Tibial artery (tissue), 4 donors: ENCODE measurements at regions not wholly inside any gene's neighbourhood (a gene's known extent, or its start where the extent isn't known, plus 50 kb on each side); places are given as distances from the start of the nearest gene placed in this dataset.

Experiments used
- DNase-seq, 2 donors: peaks; one replicate each; pipeline ENCODE4 v3.0.0-alpha.2; 2019
- H3K27ac ChIP-seq, 2 donors: fragments of 200-600 bp; sonication (generic) in 1 of 2; 1 replicate in 1 of 2; 2 replicates in 1 of 2; pipeline ENCODE4 v1.5.1; 2018 to 2019; ENCODE audit warnings: mild to moderate bottlenecking in 1 of 2
- H3K27me3 ChIP-seq, 2 donors: fragments of 200-600 bp; sonication (generic) in 1 of 2; one replicate each; pipeline versions ENCODE4 v1.5.1 to v1.6.0; 2016 to 2019
- H3K36me3 ChIP-seq, 3 donors: fragments of 200-600 bp; sonication (generic) in 2 of 3; one replicate each; pipeline ENCODE4 v1.5.1; 2016 to 2019; ENCODE audit warnings: mild to moderate bottlenecking in 2 of 3
- H3K4me1 ChIP-seq, 4 donors: fragments of 200-600 bp; sonication (generic) in 2 of 4; 1 replicate in 3 of 4; 2 replicates in 1 of 4; pipeline ENCODE4 v1.5.1; 2016 to 2019
- H3K4me3 ChIP-seq, 2 donors: fragments of 200-600 bp; sonication (generic) in 1 of 2; 1 replicate in 1 of 2; 2 replicates in 1 of 2; pipeline ENCODE4 v1.5.1; 2018 to 2019; ENCODE audit warnings: mild to moderate bottlenecking in 2 of 2
- H3K9me3 ChIP-seq, 3 donors: fragments of 200-600 bp; sonication (generic) in 1 of 3; one replicate each; pipeline ENCODE4 v1.5.1; 2016 to 2019
- CTCF ChIP-seq, 2 experiments: fragments of 200-600 bp in 1 of 2; fragments of 450-650 bp in 1 of 2; IDR thresholded peaks; one replicate each; pipeline ENCODE4 v1.5.1; 2017 to 2019; ENCODE audit warnings: antibody characterized with exemption in 2 of 2, mild to moderate bottlenecking in 1 of 2, moderate library complexity in 1 of 2
- intact Hi-C: fragments of 100-400 bp; cut with DNase I; formaldehyde crosslinking; loops from one replicate; pipeline ENCODE4 v1.15.0; 2023; ENCODE audit warnings: low total_unique reads

- intact Hi-C loops, result no loop called here
- Histone ChIP-seq H3K27me3 (no peaks in the 10 kb centered on the region), H3K36me3 (no peaks in the 10 kb centered on the region), H3K4me3 (no peak overlapping the region), H3K4me1 (no peaks in the 10 kb centered on the region), H3K27ac (no peak overlapping the region), H3K9me3 (no peaks in the 10 kb centered on the region)
- no peak for DNase-seq
- no peak for TF ChIP-seq CTCF (IDR thresholded peaks at IDR 0.05)
These were observed 347.9 kb downstream of the DCHS2 start for GRCh38 chr4:154143720-154144119.

GRCh38 chr4:154142664-154143063 lies 348.9 kb downstream of the DCHS2 start:
- intact Hi-C loops, result no loop called here
- Histone ChIP-seq H3K9me3 (no peaks in the 10 kb centered on the region), H3K4me1 (no peaks in the 10 kb centered on the region), H3K4me3 (no peak overlapping the region), H3K27me3 (no peaks in the 10 kb centered on the region), H3K36me3 (no peaks in the 10 kb centered on the region), H3K27ac (no peak overlapping the region)
- DNase-seq, result no peak
- no peak for TF ChIP-seq CTCF (IDR thresholded peaks at IDR 0.05)

- Histone ChIP-seq H3K4me3 (no peak overlapping the region), H3K36me3 (no peaks in the 10 kb centered on the region), H3K9me3 (no peaks in the 10 kb centered on the region), H3K27me3 (no peaks in the 10 kb centered on the region), H3K27ac (no peak overlapping the region), H3K4me1 (no peaks in the 10 kb centered on the region)
- TF ChIP-seq CTCF (IDR thresholded peaks at IDR 0.05), result no peak
- intact Hi-C loops, result no loop called here
- DNase-seq, result no peak
These were observed 350.7 kb downstream of the DCHS2 start for GRCh38 chr4:154140869-154141268.

- intact Hi-C loops, result no loop called here
- Histone ChIP-seq H3K4me1 (no peaks in the 10 kb centered on the region), H3K4me3 (no peak overlapping the region), H3K27ac (no peak overlapping the region), H3K9me3 (no peaks in the 10 kb centered on the region), H3K36me3 (no peaks in the 10 kb centered on the region), H3K27me3 (no peaks in the 10 kb centered on the region)
- TF ChIP-seq CTCF (IDR thresholded peaks at IDR 0.05), result no peak
- no peak for DNase-seq
These were observed 348.5 kb upstream of the SFRP2 start for GRCh38 chr4:154137320-154137905.

- Histone ChIP-seq H3K4me3 (no peak overlapping the region), H3K9me3 (no peaks in the 10 kb centered on the region), H3K27me3 (no peaks in the 10 kb centered on the region), H3K36me3 (no peaks in the 10 kb centered on the region), H3K27ac (no peak overlapping the region), H3K4me1 (no peaks in the 10 kb centered on the region)
- DNase-seq, result no peak
- intact Hi-C loops, result no loop called here
- no peak for TF ChIP-seq CTCF (IDR thresholded peaks at IDR 0.05)
These were observed 346.7 kb upstream of the SFRP2 start for GRCh38 chr4:154135576-154135975.

GRCh38 chr4:154132406-154132805 lies 343.5 kb upstream of the SFRP2 start:
- no peak overlapping the region for H3K27ac ChIP-seq
- H3K4me3 ChIP-seq, result no peak overlapping the region
- no peak for TF ChIP-seq CTCF (IDR thresholded peaks at IDR 0.05)
- intact Hi-C loops, result no loop called here
- H3K4me1 ChIP-seq, result no peaks in the 10 kb centered on the region
- H3K9me3 ChIP-seq, result peaks cover 0 to under 1% (median 0%) of the 10 kb centered on the region in 3 donors
- no peaks in the 10 kb centered on the region for H3K36me3 ChIP-seq
- no peaks in the 10 kb centered on the region for H3K27me3 ChIP-seq
- no peak for DNase-seq
